ENCODE measurements at regions not wholly inside any gene's neighbourhood (a gene's known extent, or its start where the extent isn't known, plus 50 kb on each side); places are given as distances from the start of the nearest gene placed in this dataset. TPM values are rescaled to one million over a fixed set of nuclear protein-coding genes. Genes with fewer than 3 reads are reported as not detected.

Small RNAs in the stretch of these regions (small RNA-seq; reads per million reads assigned to genes)
- gene RNU6-785P (ENCODE audit: insufficient read depth): not detected
